Cardiac muscle cell (in vitro differentiated cells and primary cell): ENCODE measurements at regions not wholly inside any gene's neighbourhood (a gene's known extent, or its start where the extent isn't known, plus 50 kb on each side); places are given as distances from the start of the nearest gene placed in this dataset.

Experiments used
- DNase-seq, 2 donors: peaks; one replicate each; pipeline versions ENCODE4 v3.0.0 to v3.0.0-alpha.2; 2010 to 2017; ENCODE audit warnings: low read depth in 1 of 2, low spot score in 1 of 2
- H3K27ac ChIP-seq: fragments of 200-600 bp; sonication (generic); 2 replicates; pipeline ENCODE4 v1.5.1; 2016
- H3K27me3 ChIP-seq: fragments of 200-600 bp; sonication (generic); 2 replicates; pipeline ENCODE4 v1.6.0; 2016; ENCODE audit warnings: control low read depth
- H3K36me3 ChIP-seq: fragments of 200-600 bp; sonication (generic); 2 replicates; pipeline ENCODE4 v1.5.1; 2016; ENCODE audit warnings: control low read depth
- H3K4me1 ChIP-seq: fragments of 200-600 bp; sonication (generic); 2 replicates; pipeline ENCODE4 v1.8.1; 2017; ENCODE audit warnings: low read depth, mild to moderate bottlenecking, mixed run types
- H3K4me3 ChIP-seq: fragments of 200-600 bp; sonication (generic); 2 replicates; pipeline ENCODE4 v1.5.1; 2016; ENCODE audit warnings: mild to moderate bottlenecking
- H3K9me3 ChIP-seq: fragments of 200-600 bp; sonication (generic); 2 replicates; pipeline ENCODE4 v1.5.1; 2017; ENCODE audit warnings: low read depth, mild to moderate bottlenecking, control low read depth
- CTCF ChIP-seq: IDR thresholded peaks from 2 replicates; pipeline ENCODE4 v1.5.1; 2012; ENCODE audit warnings: low read depth, mild to moderate bottlenecking, low read length

DNA sequence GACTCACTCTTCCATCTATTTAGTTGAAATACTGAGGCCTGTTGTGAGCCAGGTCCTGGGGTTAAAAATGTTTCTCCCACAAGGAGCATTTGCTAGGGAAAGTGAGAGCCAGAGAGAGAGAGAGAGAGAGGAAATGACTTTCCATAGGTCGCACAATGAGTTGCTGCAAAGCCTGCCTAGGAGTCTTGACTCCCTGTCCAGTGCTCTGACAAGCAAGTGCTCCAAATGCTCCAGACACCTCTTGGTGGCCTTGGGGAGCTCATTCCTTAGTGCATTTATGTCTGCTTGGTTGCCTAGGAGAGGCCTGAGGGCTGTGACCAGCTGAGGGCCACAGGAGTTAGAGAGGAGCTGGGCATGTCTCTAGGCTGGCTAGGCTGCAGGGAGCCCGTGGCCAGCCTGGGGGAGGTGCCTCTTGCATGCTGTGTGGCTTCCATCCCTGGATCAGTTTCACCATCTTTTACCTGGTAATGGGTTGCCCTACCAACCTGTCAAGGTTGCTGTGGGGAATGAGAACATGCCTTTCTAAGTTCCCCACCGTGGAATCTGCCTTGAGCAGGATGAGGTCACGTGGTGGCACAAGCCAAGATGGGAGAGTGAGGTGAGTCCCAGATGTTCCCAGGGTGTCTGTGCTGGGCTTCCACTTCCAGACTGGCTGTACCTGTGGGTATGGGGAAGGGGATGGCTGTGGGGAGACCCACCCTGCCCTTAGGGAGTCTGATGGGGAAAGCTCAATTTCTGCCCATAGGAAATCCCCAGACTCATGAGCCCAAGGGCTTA, 105.0 kb downstream of the VEGFA start:
- H3K27me3 ChIP-seq: no peaks in the 10 kb centered on the region
- TF ChIP-seq CTCF: no peak

GRCh38 chr6:43873806-43874714, 104.0 kb downstream of the VEGFA start:
- Histone ChIP-seq H3K27me3 (no peaks in the 10 kb centered on the region), H3K36me3 (no peaks in the 10 kb centered on the region), H3K4me1 (peaks cover 57% of the 10 kb centered on the region), H3K9me3 (no peaks in the 10 kb centered on the region), H3K4me3 (no peak overlapping the region), H3K27ac (no peak overlapping the region)
- TF ChIP-seq CTCF: no peak
- DNase-seq: no peak

More for the DNA sequence above, 105.0 kb downstream of the VEGFA start:
- H3K27ac ChIP-seq: no peak overlapping the region
- DNase-seq: no peak
- no peak overlapping the region for H3K4me3 ChIP-seq
- H3K36me3 ChIP-seq: no peaks in the 10 kb centered on the region
- peaks cover 53% of the 10 kb centered on the region for H3K4me1 ChIP-seq
- no peaks in the 10 kb centered on the region for H3K9me3 ChIP-seq

DNA sequence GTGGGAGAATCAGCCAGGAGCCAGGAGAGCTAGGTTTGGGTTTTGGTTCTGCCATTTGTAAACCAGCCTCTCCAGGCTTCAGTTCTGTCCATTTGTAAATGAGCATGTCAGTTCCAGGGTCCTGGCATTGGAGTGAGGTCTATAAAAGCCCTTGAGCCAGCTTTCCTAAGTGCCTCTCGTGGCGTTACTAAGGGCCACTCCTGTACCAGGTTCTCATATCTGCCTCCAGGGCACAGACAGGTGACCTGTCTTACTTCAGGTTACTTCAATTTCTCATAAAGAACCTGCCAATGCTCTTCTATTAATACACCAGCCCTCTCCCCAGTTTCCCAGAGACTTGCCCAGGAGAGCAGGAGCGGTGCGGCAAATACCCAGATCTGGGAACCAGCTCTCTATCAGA, 101.9 kb downstream of the VEGFA start:
- H3K36me3 ChIP-seq: no peaks in the 10 kb centered on the region
- no peaks in the 10 kb centered on the region for H3K27me3 ChIP-seq
- peak in 1 of 2 donors; percentile 38 for DNase-seq
- H3K4me1 ChIP-seq: peaks cover 61% of the 10 kb centered on the region
- no peak overlapping the region for H3K4me3 ChIP-seq
- no peak for TF ChIP-seq CTCF
- peak overlapping the region; percentile 19 for H3K27ac ChIP-seq
- no peaks in the 10 kb centered on the region for H3K9me3 ChIP-seq

GRCh38 chr6:43871284-43871683, 101.3 kb downstream of the VEGFA start:
- TF ChIP-seq CTCF: no peak
- Histone ChIP-seq H3K27me3 (no peaks in the 10 kb centered on the region), H3K9me3 (no peaks in the 10 kb centered on the region)

GRCh38 chr6:43870660-43871061, 100.7 kb downstream of the VEGFA start:
- H3K27me3 ChIP-seq: no peaks in the 10 kb centered on the region
- H3K36me3 ChIP-seq: no peaks in the 10 kb centered on the region
- H3K4me1 ChIP-seq: peaks cover 52% of the 10 kb centered on the region
- peak in 1 of 2 donors; percentile 51 for DNase-seq
- no peaks in the 10 kb centered on the region for H3K9me3 ChIP-seq
- no peak for TF ChIP-seq CTCF
- no peak overlapping the region for H3K27ac ChIP-seq
- H3K4me3 ChIP-seq: no peak overlapping the region

More at GRCh38 chr6:43871284-43871683, 101.3 kb downstream of the VEGFA start:
- Histone ChIP-seq H3K36me3 (no peaks in the 10 kb centered on the region), H3K27ac (peak overlapping the region; percentile 19), H3K4me1 (peaks cover 54% of the 10 kb centered on the region), H3K4me3 (no peak overlapping the region)
- no peak for DNase-seq
